ENCODE measurements at regions not wholly inside any gene's neighbourhood (a gene's known extent, or its start where the extent isn't known, plus 50 kb on each side); places are given as distances from the start of the nearest gene placed in this dataset.

DNA sequence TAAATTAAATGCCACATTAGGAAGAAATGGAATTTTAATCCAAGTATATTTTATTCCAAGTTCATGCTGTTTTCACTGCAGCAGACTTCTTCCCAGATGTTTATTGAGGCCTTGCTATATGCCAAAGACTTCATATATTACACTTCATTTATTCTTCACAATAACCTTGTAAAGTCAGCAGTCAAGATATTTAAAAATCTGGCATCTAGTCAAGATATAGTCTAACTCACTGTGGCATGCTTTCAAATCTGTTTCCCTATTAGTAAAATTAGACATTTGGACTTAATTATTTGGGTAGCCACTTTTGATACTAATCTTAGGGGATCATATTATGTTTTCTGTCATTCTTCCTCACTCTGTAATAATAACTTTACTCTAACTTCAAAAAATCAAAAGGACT, 81.5 kb upstream of the VGLL3 start:
- Mint-ChIP-seq H3K9me3 (no peaks in the 10 kb centered on the region), H3K27ac (no peak overlapping the region), H3K4me3 (no peak overlapping the region), H3K4me1 (ENCODE audit: unreplicated experiment) (no peaks in the 10 kb centered on the region), H3K27me3 (no peaks in the 10 kb centered on the region), H3K36me3 (no peaks in the 10 kb centered on the region)
- no peak for DNase-seq (ENCODE audit: extremely low spot score, unreplicated experiment)
- TF ChIP-seq, protein P1, sequence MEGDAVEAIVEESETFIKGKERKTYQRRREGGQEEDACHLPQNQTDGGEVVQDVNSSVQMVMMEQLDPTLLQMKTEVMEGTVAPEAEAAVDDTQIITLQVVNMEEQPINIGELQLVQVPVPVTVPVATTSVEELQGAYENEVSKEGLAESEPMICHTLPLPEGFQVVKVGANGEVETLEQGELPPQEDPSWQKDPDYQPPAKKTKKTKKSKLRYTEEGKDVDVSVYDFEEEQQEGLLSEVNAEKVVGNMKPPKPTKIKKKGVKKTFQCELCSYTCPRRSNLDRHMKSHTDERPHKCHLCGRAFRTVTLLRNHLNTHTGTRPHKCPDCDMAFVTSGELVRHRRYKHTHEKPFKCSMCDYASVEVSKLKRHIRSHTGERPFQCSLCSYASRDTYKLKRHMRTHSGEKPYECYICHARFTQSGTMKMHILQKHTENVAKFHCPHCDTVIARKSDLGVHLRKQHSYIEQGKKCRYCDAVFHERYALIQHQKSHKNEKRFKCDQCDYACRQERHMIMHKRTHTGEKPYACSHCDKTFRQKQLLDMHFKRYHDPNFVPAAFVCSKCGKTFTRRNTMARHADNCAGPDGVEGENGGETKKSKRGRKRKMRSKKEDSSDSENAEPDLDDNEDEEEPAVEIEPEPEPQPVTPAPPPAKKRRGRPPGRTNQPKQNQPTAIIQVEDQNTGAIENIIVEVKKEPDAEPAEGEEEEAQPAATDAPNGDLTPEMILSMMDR (conservative IDR thresholded peaks at IDR 0.05) = no peak

DNA sequence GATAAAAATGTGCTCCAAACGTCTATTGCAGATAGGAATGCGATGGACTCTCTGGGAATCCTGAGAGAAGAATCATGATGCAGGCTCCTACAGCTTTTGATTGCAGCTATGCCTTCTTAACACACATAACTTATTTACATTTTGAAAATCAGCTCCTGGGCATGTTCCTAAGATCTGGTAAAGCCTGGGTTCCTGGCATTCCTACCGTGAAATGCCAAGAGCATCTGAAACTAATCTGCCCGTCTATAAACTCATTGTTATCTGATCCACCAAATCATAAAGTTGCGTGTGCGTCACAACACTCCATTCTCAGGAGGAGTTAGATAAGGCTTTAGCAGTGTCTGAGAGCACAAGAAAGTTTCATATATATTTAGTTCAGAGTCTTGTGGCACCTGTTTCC, 79.0 kb upstream of the VGLL3 start:
- no peak overlapping the region for H3K4me3 Mint-ChIP-seq
- no peak for DNase-seq (ENCODE audit: extremely low spot score, unreplicated experiment)
- H3K27ac Mint-ChIP-seq = no peak overlapping the region
- H3K27me3 Mint-ChIP-seq = no peaks in the 10 kb centered on the region
- H3K36me3 Mint-ChIP-seq = no peaks in the 10 kb centered on the region
- no peaks in the 10 kb centered on the region for H3K9me3 Mint-ChIP-seq
- TF ChIP-seq, protein P1 (conservative IDR thresholded peaks at IDR 0.05) = no peak
- no peaks in the 10 kb centered on the region for H3K4me1 Mint-ChIP-seq (ENCODE audit: unreplicated experiment)

DNA sequence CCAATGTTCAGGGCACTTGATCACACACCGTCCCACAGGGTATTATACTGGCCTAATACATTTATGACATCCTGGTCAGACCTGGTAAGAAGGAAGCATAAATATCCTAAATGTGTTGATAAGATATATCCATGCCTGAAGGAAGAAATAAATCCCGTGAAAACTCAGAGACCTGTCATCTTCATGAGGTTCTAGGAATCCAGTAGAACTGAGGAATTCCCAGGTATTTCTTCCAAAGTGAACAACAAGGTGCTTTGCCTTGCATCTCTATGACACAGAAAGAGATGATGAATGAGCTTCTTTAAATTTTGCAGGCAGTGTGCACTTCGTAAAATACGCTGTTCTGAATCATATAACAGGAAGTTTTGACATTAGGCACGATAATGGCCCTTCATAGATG, 78.1 kb upstream of the VGLL3 start:
- H3K4me1 Mint-ChIP-seq (ENCODE audit: unreplicated experiment) = no peaks in the 10 kb centered on the region
- H3K36me3 Mint-ChIP-seq = no peaks in the 10 kb centered on the region
- no peaks in the 10 kb centered on the region for H3K27me3 Mint-ChIP-seq
- DNase-seq (ENCODE audit: extremely low spot score, unreplicated experiment) = no peak
- TF ChIP-seq, protein P1 (conservative IDR thresholded peaks at IDR 0.05) = no peak
- no peak overlapping the region for H3K4me3 Mint-ChIP-seq
- H3K9me3 Mint-ChIP-seq = no peaks in the 10 kb centered on the region
- H3K27ac Mint-ChIP-seq = no peak overlapping the region

DNA sequence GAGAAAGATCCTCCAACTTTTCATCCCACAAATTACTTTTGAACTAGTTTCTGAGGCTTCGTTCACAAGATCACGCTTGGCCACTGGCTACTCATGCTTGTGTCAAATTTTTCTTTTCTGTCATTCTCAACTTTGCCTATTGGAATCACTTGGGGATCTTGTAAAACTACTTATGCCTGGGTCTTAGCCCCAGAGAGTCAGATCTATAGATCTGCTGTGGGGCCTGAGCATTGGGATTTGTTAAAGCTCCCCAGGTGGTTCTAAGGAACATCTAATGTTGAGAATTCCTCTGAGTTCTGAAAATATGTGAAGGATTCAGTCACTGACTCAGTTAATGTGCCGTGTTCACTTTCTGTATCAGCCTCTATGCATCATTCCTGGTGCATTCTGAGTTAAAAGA, 71.7 kb upstream of the VGLL3 start:
- H3K27ac Mint-ChIP-seq = no peak overlapping the region
- TF ChIP-seq, protein P1 (conservative IDR thresholded peaks at IDR 0.05) = no peak
- H3K4me3 Mint-ChIP-seq = no peak overlapping the region
- no peaks in the 10 kb centered on the region for H3K36me3 Mint-ChIP-seq
- H3K4me1 Mint-ChIP-seq (ENCODE audit: unreplicated experiment) = no peaks in the 10 kb centered on the region
- peaks cover 6% of the 10 kb centered on the region for H3K27me3 Mint-ChIP-seq
- peaks cover 9% of the 10 kb centered on the region for H3K9me3 Mint-ChIP-seq
- no peak for DNase-seq (ENCODE audit: extremely low spot score, unreplicated experiment)

DNA sequence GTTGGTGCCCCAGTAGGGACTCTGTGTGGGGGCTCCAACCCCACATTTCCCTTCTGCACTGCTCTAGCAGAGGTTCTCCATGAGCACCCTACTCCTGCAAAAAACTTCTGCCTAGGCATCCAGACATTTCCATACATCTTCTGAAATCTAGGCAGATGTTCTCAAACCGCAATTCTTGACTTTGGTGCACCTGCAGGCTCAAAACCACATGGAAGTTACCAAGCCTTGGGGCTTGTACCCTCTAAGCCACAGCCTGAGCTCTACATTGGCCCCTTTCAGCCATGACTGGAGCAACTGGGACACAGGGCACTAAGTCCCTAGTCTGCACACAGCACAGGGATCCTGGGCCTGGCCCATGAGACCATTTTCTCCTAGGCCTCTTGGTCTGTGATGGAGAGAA, 66.5 kb upstream of the VGLL3 start:
- H3K36me3 Mint-ChIP-seq = no peaks in the 10 kb centered on the region
- peaks cover 9% of the 10 kb centered on the region for H3K9me3 Mint-ChIP-seq
- H3K27me3 Mint-ChIP-seq = peaks cover 2% of the 10 kb centered on the region
- TF ChIP-seq, protein P1 (conservative IDR thresholded peaks at IDR 0.05) = no peak
- no peak for DNase-seq (ENCODE audit: extremely low spot score, unreplicated experiment)
- no peak overlapping the region for H3K4me3 Mint-ChIP-seq
- no peak overlapping the region for H3K27ac Mint-ChIP-seq
- H3K4me1 Mint-ChIP-seq (ENCODE audit: unreplicated experiment) = no peaks in the 10 kb centered on the region

DNA sequence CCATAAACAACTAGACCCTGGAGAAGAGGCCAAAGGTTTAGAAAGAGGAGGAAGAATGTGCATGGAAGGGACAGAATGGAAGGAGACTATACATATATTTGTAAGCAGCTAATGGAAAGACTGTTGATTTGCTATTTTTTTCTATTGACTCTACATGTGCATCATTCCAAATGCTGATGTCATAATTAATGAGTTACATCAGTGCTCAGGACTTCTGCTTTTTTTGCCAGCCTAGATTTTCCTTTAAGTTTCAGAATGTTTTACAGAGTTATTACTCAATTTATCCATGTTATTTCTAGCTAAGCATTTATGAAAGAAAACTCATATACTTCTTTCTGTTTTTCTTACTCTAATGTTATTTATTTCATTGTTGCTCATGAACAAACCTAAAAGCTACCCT, 62.6 kb upstream of the VGLL3 start:
- no peak for DNase-seq (ENCODE audit: extremely low spot score, unreplicated experiment)
- Mint-ChIP-seq H3K27ac (no peak overlapping the region), H3K4me3 (no peak overlapping the region), H3K36me3 (no peaks in the 10 kb centered on the region), H3K9me3 (peaks cover 7% of the 10 kb centered on the region), H3K27me3 (peaks cover 9% of the 10 kb centered on the region), H3K4me1 (ENCODE audit: unreplicated experiment) (no peaks in the 10 kb centered on the region)
- TF ChIP-seq, protein P1 (conservative IDR thresholded peaks at IDR 0.05) = no peak
